GM21367 (cell line): ENCODE measurements at regions not wholly inside any gene's neighbourhood (a gene's known extent, or its start where the extent isn't known, plus 50 kb on each side); places are given as distances from the start of the nearest gene placed in this dataset.
"Not testable (repeated sequence)": the region's sequence is repeated elsewhere in the genome, so short reads cannot be mapped to it uniquely, and the experiment has no call there.

Source experiments
- ATAC-seq: cut with Tn5 transposase; IDR thresholded peaks from one replicate; pipeline ENCODE4 v1.9.1; 2021; ENCODE audit not compliant: unreplicated experiment

DNA sequence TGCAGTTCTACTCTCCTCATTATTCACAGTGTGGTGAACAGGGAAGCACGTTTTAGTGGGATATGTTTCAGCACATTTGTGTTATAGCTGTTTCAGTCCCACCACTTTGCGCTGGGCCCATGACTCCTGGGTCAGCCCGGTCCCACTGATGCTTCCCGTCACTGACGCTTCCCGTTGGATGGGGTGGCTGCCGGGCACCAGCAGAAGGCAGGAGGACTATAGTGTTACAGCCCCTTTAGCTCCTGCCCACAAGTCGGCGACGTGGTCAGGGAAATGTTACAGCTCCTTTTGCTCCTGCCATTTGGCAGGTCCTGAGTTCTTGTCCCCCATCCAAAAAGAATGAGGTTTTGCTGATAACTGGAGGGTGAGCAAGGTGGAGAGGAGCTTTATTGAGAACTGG lies 732.2 kb downstream of the NR4A2 start:
- no peak for ATAC-seq

- ATAC-seq = no peak
Observed at GRCh38 chr2:155599834-155600233, 732.7 kb downstream of the NR4A2 start.

DNA sequence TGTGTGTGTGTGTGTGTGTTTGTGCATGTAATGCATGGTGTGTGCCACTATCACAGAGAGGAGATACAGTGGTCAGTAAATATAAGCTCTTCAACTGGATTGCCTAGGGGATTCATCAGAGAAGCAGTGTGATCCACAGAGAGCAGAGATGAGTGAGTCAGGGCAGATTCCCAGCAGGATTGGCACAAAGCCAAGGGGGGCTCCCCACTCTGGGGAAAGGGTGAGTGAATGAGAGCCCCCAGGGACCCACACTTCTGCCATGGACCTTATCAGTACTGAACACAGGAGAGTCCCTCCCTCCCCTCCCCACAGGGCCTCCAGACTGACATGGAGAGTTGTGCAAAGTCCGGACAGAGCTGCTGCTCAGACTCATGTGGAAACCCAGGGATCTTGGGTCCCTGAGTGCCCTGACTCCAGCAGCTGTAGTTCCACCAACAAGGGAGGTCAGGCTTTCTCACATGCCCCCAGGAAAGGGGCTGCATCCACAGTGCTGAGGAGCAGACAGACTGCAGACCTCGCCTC lies 748.8 kb downstream of the NR4A2 start:
- no peak for ATAC-seq

GRCh38 chr2:155574941-155575340 lies 757.6 kb downstream of the NR4A2 start:
- ATAC-seq = no peak

DNA sequence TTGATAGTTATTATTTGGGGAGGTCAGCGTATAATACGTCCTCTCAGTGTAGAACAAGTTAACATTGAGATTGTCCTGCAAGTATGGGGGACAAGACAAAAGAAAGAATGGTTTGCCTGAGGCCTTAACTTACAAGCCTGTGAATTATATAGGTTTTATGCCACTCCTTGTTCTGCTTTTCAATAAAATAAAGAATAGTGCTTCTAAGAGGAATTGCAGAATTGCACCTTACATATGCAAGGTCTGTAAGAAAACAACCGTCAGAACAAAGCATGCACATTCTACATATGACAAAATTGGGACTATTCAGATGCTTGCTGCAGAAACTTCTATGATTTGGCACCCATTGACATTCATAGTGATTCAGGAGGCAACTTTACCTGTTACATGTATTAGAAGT lies 785.0 kb downstream of the NR4A2 start:
- ATAC-seq = no peak

DNA sequence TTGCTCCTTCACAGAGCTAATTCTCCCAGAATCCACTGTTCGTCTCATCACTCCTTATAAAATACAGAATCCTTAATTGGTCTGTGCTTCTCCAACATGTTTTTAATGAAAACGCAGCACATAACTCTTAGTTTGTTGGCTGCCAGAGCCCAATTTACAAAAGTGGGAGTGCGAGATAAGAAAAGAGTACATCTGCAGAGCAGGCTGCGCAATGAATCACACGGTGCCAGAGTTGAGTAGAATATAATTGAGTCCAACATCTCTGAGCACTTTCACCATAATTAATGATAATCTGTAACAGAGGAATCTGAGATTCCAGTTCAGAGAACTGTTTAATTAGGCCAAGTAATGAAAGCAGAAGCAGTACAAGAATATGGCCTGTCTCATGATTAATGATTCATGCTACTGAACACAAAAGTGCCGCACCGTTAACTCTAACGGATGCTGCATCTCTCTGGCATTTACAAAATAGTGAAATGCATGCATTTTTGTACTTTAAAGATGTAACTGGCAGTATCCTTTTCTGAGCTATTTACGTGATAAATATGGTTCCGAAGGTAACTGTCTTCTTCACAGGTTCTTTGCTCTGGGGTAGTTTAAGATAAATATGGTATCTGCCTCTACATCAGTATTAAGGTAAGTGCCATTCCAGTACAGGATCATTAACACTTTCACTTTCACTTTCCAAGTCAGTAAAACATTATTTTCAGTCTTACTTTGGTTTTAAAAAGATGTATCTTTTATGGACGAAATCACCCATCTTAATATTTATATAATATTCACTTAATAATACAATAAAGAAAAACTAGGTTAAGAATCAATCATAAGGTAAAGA lies 785.6 kb downstream of the NR4A2 start:
- no peak for ATAC-seq

GRCh38 chr2:155539028-155539427 lies 793.5 kb downstream of the NR4A2 start:
- ATAC-seq = not testable (repeated sequence)

DNA sequence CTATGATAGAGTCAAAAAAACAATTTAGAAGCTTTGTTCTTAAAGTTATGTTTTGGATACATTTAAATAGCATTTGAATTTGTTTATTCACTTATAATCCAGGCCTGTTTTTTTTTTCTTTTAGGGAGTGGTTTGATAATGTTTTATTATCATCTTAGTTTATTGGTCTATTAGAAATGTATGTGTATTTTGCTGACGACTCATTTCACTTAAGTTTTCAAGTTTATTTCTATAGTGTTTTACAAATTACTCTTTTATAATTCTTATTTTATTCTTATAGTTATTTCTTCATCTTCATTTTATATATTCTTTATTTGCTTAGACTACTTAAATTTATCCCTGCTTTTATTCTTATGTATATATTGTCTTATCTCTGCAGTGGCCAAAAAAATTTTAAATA lies 804.5 kb downstream of the NR4A2 start:
- no peak for ATAC-seq

DNA sequence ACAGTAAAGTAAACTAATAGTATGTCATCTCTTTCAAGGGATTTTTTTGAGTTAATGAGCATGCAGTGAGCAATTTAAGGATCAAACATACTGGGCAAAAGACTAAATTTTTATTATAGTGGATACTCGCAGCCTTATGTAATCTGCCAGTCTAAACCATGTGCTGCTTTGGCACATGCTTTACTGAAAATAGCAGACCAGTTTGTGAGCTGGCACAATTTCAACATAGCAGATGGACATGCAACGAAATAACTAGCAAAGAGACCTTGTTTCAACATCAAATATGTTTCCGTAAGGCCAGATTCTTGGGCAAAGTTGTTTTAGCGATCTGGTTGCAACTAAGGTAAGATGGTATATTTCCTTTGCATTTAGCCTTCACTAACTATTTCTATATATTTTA lies 807.3 kb downstream of the NR4A2 start:
- no peak for ATAC-seq

DNA sequence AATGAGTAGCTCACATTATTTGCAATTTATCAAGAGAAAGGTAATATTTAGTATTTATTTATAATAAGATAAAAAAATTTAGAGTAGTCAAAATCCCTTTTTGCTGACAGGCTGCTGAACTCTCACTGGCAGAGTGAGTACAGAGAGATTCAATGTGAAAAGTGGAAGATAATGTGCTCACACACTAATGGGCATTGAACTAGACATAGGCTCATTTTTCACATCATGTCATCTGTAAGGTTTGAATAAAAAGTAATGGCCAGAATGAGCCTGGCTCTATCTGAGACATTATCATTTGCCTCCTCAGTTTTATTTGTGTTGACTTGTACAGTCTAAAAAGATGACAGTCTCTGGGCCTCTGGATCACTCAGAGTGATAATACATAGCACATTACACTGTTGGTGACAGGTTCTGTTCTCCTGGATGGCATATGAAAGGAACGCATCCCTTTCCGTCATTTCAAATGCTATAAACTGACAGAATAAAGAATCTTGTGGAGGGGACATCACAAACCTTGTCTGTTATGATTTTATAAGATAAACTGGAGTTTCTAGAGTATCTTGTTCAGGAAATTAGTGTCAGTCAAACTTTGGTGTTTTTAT lies 812.9 kb downstream of the NR4A2 start:
- no peak for ATAC-seq

- no peak for ATAC-seq
Observed at GRCh38 chr2:155518094-155518493, 814.4 kb downstream of the NR4A2 start.

- no peak for ATAC-seq
Observed at GRCh38 chr2:155517362-155517761, 815.2 kb downstream of the NR4A2 start.

DNA sequence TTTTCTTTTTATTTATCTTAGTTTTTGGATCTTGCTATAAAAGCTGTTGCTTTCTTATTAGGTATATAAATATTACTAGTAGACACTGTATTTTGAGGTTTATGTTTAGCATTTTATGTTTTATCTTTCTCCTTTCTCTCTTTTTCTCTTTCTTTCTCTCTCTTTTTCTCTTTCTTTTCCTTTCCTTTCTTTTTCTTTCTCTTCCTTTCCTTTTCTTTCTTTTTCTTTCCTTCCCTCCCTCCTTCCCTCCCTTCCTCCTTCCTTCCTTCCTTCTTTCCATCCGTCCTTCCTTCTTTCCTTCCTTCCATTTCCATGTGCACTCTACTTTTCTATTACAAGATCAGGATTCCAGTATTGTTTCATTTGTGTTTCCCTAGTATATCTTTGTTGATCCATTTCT lies 814.8 kb downstream of the KCNJ3 start:
- no peak for ATAC-seq

DNA sequence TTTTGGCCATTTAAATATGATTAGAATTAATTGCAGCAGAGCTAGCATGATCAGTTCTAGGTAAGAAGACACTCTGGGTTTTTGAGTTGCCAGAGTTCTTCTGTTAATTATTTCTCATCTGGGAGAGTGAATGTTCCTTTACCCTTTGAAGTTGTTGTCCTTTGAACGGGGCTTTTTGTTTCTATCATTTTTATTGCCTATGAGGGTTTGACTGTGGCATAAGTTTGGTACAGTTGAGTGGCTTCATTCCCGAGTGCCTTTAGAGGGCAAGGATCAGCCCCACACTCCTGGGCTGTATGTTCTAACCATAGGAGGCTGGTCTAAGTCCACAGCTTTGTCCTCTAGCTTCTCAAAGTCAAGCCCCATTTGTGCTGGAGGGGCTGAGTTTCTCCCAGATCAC lies 804.3 kb downstream of the KCNJ3 start:
- ATAC-seq = no peak

- no peak for ATAC-seq
Observed at GRCh38 chr2:155498106-155498505, 799.6 kb downstream of the KCNJ3 start.

- no peak for ATAC-seq
Observed at GRCh38 chr2:155494744-155495143, 796.2 kb downstream of the KCNJ3 start.

DNA sequence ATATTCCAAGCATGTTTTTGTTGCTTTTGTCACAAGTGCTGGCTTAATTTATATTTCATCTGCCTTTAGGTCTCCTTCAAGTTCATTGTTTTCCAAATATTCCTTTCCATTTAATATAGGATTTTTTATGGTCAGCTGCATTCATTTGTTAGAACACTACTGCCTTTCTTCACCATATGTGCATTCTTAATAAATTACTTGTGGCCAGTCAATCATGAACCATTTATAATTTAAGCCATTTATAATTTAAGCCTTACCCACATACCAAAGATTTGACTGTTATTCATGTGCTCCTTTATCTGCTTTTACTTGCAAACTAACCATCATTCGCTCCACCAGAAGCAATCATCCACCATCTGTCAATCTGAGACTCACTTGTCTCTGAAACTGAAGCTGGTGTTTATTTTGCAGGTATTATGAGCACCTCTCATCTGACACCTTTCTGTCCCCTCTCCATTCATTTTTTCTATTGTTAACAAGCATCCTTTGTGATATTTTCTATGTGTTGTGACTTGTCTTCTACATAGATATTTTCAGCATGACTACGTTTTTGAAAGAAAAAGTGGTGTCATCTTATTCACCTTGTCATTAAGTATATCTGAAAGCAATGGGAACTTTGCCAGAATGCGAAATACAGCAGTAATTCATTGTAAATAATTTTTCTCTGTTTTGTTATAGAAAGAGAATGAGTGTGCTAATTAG lies 786.8 kb downstream of the KCNJ3 start:
- no peak for ATAC-seq

- no peak for ATAC-seq
Observed at GRCh38 chr2:155481141-155481540, 782.6 kb downstream of the KCNJ3 start.

DNA sequence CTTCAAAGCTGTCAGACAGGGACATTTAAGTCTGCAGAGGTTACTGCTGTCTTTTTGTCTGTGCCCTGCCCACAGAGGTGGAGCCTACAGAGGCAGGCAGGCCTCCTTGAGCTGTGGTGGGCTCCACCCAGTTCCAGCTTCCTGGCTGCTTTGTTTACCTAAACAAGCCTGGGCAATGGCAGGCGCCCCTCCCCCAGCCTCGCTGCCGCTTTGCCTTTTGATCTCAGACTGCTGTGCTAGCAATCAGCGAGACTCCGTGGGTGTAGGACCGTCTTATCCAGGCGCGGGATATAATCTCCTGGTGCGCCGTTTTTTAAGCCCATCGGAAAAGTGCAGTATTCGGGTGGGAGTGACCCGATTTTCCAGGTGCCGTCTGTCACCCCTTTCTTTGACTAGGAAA lies 773.5 kb downstream of the KCNJ3 start:
- not testable (repeated sequence) for ATAC-seq

GRCh38 chr2:155456222-155456621 lies 757.7 kb downstream of the KCNJ3 start:
- no peak for ATAC-seq

GRCh38 chr2:155442755-155443372 lies 744.4 kb downstream of the KCNJ3 start:
- ATAC-seq = no peak
